ENCODE measurements at regions not wholly inside any gene's neighbourhood (a gene's known extent, or its start where the extent isn't known, plus 50 kb on each side); places are given as distances from the start of the nearest gene placed in this dataset.

- TF ChIP-seq CTCF (IDR thresholded peaks at IDR 0.05) (no peak), POLR2A (IDR thresholded peaks at IDR 0.05) (no peak)
Measured at GRCh38 chr9:105973951-105974351, 279.6 kb downstream of the TMEM38B start.

All from heart left ventricle (tissue), 13 donors.